ENCODE measurements at regions not wholly inside any gene's neighbourhood (a gene's known extent, or its start where the extent isn't known, plus 50 kb on each side); places are given as distances from the start of the nearest gene placed in this dataset.

GRCh38 chr20:57996465-57996864 lies 232.0 kb downstream of the ANKRD60 start:
- Histone ChIP-seq H2BK20ac (ENCODE audit: low read depth, low read length, poor library complexity, severe bottlenecking) (no peak overlapping the region), H3K79me1 (ENCODE audit: insufficient read depth, low read depth, low read length, poor library complexity, severe bottlenecking) (no peaks in the 10 kb centered on the region), H2BK120ac (ENCODE audit: low read depth, low read length, poor library complexity, severe bottlenecking) (no peak overlapping the region), H2BK15ac (ENCODE audit: low read depth, low read length) (no peak overlapping the region), H3K4me1 (ENCODE audit: insufficient read depth, low read length) (no peaks in the 10 kb centered on the region), H3K9me3 (ENCODE audit: control insufficient read depth, low read depth, low read length) (no peaks in the 10 kb centered on the region), H3T11ph (ENCODE audit: low read length) (no peak overlapping the region), H3K23me2 (ENCODE audit: insufficient read length, low read depth, low read length, poor library complexity, severe bottlenecking) (no peaks in the 10 kb centered on the region), H4K8ac (replicated peaks; ENCODE audit: insufficient read length, low read depth, low read length) (no peak overlapping the region), H3K27ac (ENCODE audit: insufficient read length, low read depth, low read length) (no peak overlapping the region), H4K91ac (ENCODE audit: insufficient read length, low read depth, low read length) (no peak overlapping the region), H2BK5ac (ENCODE audit: insufficient read length, low read length) (no peak overlapping the region), H3K56ac (ENCODE audit: insufficient read length, low read depth, low read length) (no peak overlapping the region), H3K79me2 (ENCODE audit: insufficient read depth, low read length) (no peaks in the 10 kb centered on the region), H3K4me2 (ENCODE audit: insufficient read depth, insufficient read length, low read length) (no peak overlapping the region), H2AK5ac (ENCODE audit: insufficient read length, low read length) (no peak overlapping the region), H3K9ac (ENCODE audit: extremely low read depth, insufficient read length, low read length) (no peak overlapping the region), H2BK12ac (ENCODE audit: insufficient read length, low read depth, low read length) (no peak overlapping the region), H3K27me3 (ENCODE audit: insufficient read depth, low read length) (no peaks in the 10 kb centered on the region), H3K23ac (ENCODE audit: insufficient read length, low read depth, low read length) (no peak overlapping the region), H3K14ac (ENCODE audit: insufficient read depth, low read length) (no peak overlapping the region), H3K18ac (ENCODE audit: insufficient read length, low read depth, low read length) (no peak overlapping the region), H2AFZ (ENCODE audit: low read length) (no peak overlapping the region), H4K20me1 (ENCODE audit: control insufficient read depth, insufficient read depth, insufficient read length) (no peaks in the 10 kb centered on the region), H3K4ac (ENCODE audit: low read depth, low read length) (no peak overlapping the region), H4K5ac (ENCODE audit: insufficient read length, low read depth, low read length) (no peak overlapping the region)
- WGBS (ENCODE audit: extremely low coverage, insufficient read length, low lambda C conversion rate): no CpG with 5 or more reads among the region's 3 CpGs
- peaks cover 18 to 22% of the 10 kb centered on the region in 2 experiments for H3K4me1 Mint-ChIP-seq
- peaks cover 12% of the 10 kb centered on the region for H3K27me3 Mint-ChIP-seq (ENCODE audit: low read depth)
- no peak overlapping the region for H3K4me3 Mint-ChIP-seq
- no peak for TF ChIP-seq CTCF (conservative IDR thresholded peaks at IDR 0.05)
- H3K36me3 Mint-ChIP-seq (ENCODE audit: insufficient read depth in 1 of 3, low read depth in 3 of 3): peaks cover 0 to 5% (median 2%) of the 10 kb centered on the region in 3 experiments; a peak in 2 of 7 replicates
- no peak overlapping the region for H3K27ac Mint-ChIP-seq
- H3K9me3 Mint-ChIP-seq: peaks cover 3 to 4% of the 10 kb centered on the region in 2 experiments; a peak in 2 of 5 replicates
- no peak for DNase-seq
